ENCODE measurements at regions not wholly inside any gene's neighbourhood (a gene's known extent, or its start where the extent isn't known, plus 50 kb on each side); places are given as distances from the start of the nearest gene placed in this dataset.
"Not testable (repeated sequence)": the region's sequence is repeated elsewhere in the genome, so short reads cannot be mapped to it uniquely, and the experiment has no call there.

GRCh38 chr5:87524217-87524616, 111.5 kb upstream of the CCNH start:
- no peak for DNase-seq

- DNase-seq = not testable (repeated sequence)
Measured at GRCh38 chr5:87511778-87512177, 99.0 kb upstream of the CCNH start.

DNA sequence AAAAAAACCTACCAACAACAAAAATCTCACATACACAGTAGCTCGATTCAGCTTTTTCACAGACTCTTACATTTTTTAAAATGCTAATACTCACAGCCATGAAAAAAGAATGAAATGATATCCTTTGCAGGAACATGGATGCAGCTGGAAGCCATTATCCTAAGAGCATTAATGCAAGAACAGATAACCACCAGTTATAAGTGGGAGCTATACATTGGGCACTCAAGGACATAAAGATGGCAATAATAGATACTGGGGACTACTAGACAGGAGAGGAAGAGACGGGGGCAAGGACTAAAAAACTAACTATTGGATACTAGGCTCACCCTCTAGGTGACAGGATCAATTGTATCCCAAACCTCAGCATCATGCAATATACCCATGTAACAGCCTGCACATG, 90.3 kb upstream of the CCNH start:
- no peak for DNase-seq

- DNase-seq = no peak
Measured at GRCh38 chr5:87499478-87500410, 87.0 kb upstream of the CCNH start.
